Activated CD8-positive, alpha-beta memory T cell treated with anti-CD3 and anti-CD28 coated beads, Interleukin-2, amount 10 ng/mL, durations not matched to agents 7 days and 5 days (primary cell): ENCODE measurements at regions not wholly inside any gene's neighbourhood (a gene's known extent, or its start where the extent isn't known, plus 50 kb on each side); places are given as distances from the start of the nearest gene placed in this dataset.

Experiments
- ATAC-seq: fragments of 150-1000 bp; cut with Tn5 transposase; one replicate; pipeline ENCODE4 v1.10.0; 2021; ENCODE audit warnings: moderate library complexity
- CTCF ChIA-PET: fragments of 350-600 bp; sonication (Branson Sonifier 250); formaldehyde crosslinking; loops from one replicate; lab custom pipeline; 2021; ENCODE audit warnings: antibody characterized with exemption; lab: Charles Lee
- DNase-seq: peaks from one replicate; pipeline ENCODE4 v3.0.0-alpha.2; 2020
- H3K27ac Mint-ChIP-seq: one replicate; pipeline ENCODE4 v1.8.0; 2021; ENCODE audit warnings: mild to moderate bottlenecking, mixed read lengths
- H3K27me3 Mint-ChIP-seq: one replicate; pipeline ENCODE4 v1.8.0; 2021; ENCODE audit warnings: mixed read lengths
- H3K36me3 Mint-ChIP-seq: one replicate; pipeline ENCODE4 v1.8.0; 2021; ENCODE audit warnings: mild to moderate bottlenecking, mixed read lengths
- H3K4me1 Mint-ChIP-seq: one replicate; pipeline ENCODE4 v1.8.0; 2021; ENCODE audit warnings: mixed read lengths
- H3K4me3 Mint-ChIP-seq: one replicate; pipeline ENCODE4 v1.8.0; 2021; ENCODE audit warnings: mild to moderate bottlenecking, moderate library complexity, mixed read lengths
- H3K9me3 Mint-ChIP-seq: one replicate; pipeline ENCODE4 v1.8.0; 2022; ENCODE audit warnings: low read depth, mixed read lengths

- ATAC-seq, result no peak
- H3K27ac Mint-ChIP-seq, result no peak overlapping the region
- peaks cover 4% of the 10 kb centered on the region for H3K9me3 Mint-ChIP-seq
- no peaks in the 10 kb centered on the region for H3K4me1 Mint-ChIP-seq
- H3K27me3 Mint-ChIP-seq, result no peaks in the 10 kb centered on the region
- H3K4me3 Mint-ChIP-seq, result no peak overlapping the region
- DNase-seq, result no peak
- CTCF ChIA-PET, result no interaction called here
- no peaks in the 10 kb centered on the region for H3K36me3 Mint-ChIP-seq
Observed at GRCh38 chr20:12698817-12699216, 310.0 kb upstream of the SPTLC3 start.

DNA sequence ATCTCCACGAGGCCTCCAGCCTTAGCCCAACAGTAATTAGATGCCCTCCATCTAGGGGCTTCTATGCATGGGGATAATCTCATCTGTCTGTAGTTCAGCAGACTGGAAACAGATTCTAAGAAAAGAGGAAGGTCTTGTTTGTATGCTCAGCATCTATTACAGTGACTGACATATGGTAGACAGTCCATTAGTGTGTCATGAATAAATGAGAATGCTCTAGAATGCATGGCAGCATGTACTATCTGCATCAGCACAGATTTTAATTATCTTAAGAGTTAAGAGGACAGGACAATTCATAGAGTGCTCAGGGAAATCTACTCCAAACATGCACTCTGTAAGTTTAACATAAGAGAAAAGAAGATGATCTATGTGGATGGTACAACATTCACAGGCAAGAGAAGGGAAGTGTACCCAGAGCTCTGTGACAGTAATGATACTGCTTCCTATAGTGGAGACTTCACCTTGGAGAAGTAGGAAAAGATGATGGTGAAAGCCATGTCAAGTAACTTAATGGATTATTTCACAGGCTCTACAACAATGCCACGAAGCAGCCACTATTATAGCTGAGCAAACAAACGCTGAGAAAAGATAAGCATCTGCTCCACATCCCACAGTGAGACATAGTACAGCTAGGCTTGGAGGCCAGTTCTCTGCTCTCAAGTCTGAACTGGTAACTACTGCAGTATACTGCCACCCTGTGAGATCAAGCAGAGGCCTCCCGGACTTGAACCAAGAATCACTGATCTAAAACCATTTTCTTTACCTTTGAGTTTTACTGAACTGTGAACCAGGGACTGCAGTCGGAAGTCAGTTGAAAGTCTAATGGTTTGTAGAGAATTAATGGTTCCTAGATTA, 309.2 kb upstream of the SPTLC3 start:
- DNase-seq (no peak), ATAC-seq (no peak)
- Mint-ChIP-seq H3K27me3 (no peaks in the 10 kb centered on the region), H3K27ac (no peak overlapping the region), H3K4me3 (no peak overlapping the region), H3K36me3 (no peaks in the 10 kb centered on the region), H3K9me3 (peaks cover 4% of the 10 kb centered on the region), H3K4me1 (no peaks in the 10 kb centered on the region)
- CTCF ChIA-PET, result no interaction called here

GRCh38 chr20:12700701-12701100, 308.1 kb upstream of the SPTLC3 start:
- Mint-ChIP-seq H3K9me3 (peaks cover 4% of the 10 kb centered on the region), H3K36me3 (no peaks in the 10 kb centered on the region), H3K27me3 (no peaks in the 10 kb centered on the region), H3K27ac (no peak overlapping the region), H3K4me1 (no peaks in the 10 kb centered on the region), H3K4me3 (no peak overlapping the region)
- DNase-seq (no peak), ATAC-seq (no peak)
- CTCF ChIA-PET, result no interaction called here

GRCh38 chr20:12702312-12702711, 306.5 kb upstream of the SPTLC3 start:
- ATAC-seq, result no peak
- Mint-ChIP-seq H3K9me3 (peaks cover 4% of the 10 kb centered on the region), H3K4me3 (no peak overlapping the region), H3K27me3 (no peaks in the 10 kb centered on the region), H3K4me1 (no peaks in the 10 kb centered on the region), H3K27ac (no peak overlapping the region), H3K36me3 (no peaks in the 10 kb centered on the region)
- no peak for DNase-seq
- CTCF ChIA-PET, result no interaction called here

GRCh38 chr20:12715371-12715770, 293.4 kb upstream of the SPTLC3 start:
- Mint-ChIP-seq H3K4me3 (no peak overlapping the region), H3K9me3 (peaks cover 8% of the 10 kb centered on the region), H3K27me3 (no peaks in the 10 kb centered on the region), H3K4me1 (no peaks in the 10 kb centered on the region), H3K36me3 (no peaks in the 10 kb centered on the region), H3K27ac (no peak overlapping the region)
- ATAC-seq, result no peak
- CTCF ChIA-PET, result no interaction called here
- DNase-seq, result no peak

GRCh38 chr20:12715991-12716680, 292.6 kb upstream of the SPTLC3 start:
- peaks cover 12% of the 10 kb centered on the region for H3K9me3 Mint-ChIP-seq
- H3K4me1 Mint-ChIP-seq, result no peaks in the 10 kb centered on the region
- DNase-seq, result no peak
- CTCF ChIA-PET, result no interaction called here
- no peak overlapping the region for H3K4me3 Mint-ChIP-seq
- H3K27me3 Mint-ChIP-seq, result no peaks in the 10 kb centered on the region
- H3K36me3 Mint-ChIP-seq, result no peaks in the 10 kb centered on the region
- no peak for ATAC-seq
- H3K27ac Mint-ChIP-seq, result no peak overlapping the region

- H3K4me1 Mint-ChIP-seq, result no peaks in the 10 kb centered on the region
- H3K27ac Mint-ChIP-seq, result no peak overlapping the region
- DNase-seq, result no peak
- CTCF ChIA-PET, result no interaction called here
- H3K36me3 Mint-ChIP-seq, result no peaks in the 10 kb centered on the region
- no peak for ATAC-seq
- no peak overlapping the region for H3K4me3 Mint-ChIP-seq
- H3K9me3 Mint-ChIP-seq, result peaks cover 13% of the 10 kb centered on the region
- no peaks in the 10 kb centered on the region for H3K27me3 Mint-ChIP-seq
Observed at GRCh38 chr20:12717061-12717460, 291.7 kb upstream of the SPTLC3 start.

DNA sequence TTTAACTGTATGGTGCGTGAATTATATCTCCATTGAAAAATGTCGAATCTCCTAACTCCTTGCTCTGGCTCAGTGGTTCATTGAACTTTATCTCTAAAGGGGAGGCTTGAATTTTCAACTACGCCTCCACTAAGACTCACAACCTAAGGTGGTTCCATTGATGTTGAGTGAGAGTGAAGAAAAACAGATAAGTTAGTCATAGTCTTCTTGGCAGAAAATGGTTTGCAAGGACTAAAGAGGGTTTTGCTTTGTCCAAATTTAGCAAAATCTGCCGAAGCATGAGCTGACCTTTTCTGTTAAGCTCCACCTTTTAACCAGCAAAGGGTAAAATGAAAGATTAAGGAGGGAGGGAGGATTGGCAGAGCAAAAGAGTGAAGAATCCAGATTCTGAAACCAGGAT, 290.2 kb upstream of the SPTLC3 start:
- Mint-ChIP-seq H3K9me3 (peaks cover 16% of the 10 kb centered on the region), H3K27ac (no peak overlapping the region), H3K36me3 (no peaks in the 10 kb centered on the region), H3K4me3 (no peak overlapping the region), H3K4me1 (no peaks in the 10 kb centered on the region), H3K27me3 (no peaks in the 10 kb centered on the region)
- DNase-seq (no peak), ATAC-seq (no peak)
- CTCF ChIA-PET, result no interaction called here

DNA sequence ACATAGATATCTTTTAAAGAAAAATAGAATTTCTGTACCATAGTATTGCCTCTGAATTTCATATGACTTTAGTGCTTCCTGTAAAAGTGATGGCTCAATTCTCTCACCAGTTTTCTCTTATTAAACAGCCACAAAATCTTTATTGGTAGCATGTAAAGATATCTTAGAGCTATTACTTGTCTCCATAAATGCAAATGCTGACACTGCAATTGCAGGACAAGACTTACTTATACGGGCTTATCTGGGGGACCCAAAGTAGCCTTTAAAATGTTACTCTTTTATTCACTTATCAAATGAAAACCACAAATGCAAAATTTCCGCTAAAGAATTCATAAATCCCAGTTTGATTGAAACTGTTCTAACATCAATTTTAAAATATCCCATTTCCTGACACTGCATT, 287.1 kb upstream of the SPTLC3 start:
- CTCF ChIA-PET, result no interaction called here
- no peak overlapping the region for H3K27ac Mint-ChIP-seq
- no peak overlapping the region for H3K4me3 Mint-ChIP-seq
- H3K4me1 Mint-ChIP-seq, result no peaks in the 10 kb centered on the region
- ATAC-seq, result no peak
- H3K27me3 Mint-ChIP-seq, result no peaks in the 10 kb centered on the region
- no peaks in the 10 kb centered on the region for H3K36me3 Mint-ChIP-seq
- H3K9me3 Mint-ChIP-seq, result peaks cover 18% of the 10 kb centered on the region
- DNase-seq, result no peak

DNA sequence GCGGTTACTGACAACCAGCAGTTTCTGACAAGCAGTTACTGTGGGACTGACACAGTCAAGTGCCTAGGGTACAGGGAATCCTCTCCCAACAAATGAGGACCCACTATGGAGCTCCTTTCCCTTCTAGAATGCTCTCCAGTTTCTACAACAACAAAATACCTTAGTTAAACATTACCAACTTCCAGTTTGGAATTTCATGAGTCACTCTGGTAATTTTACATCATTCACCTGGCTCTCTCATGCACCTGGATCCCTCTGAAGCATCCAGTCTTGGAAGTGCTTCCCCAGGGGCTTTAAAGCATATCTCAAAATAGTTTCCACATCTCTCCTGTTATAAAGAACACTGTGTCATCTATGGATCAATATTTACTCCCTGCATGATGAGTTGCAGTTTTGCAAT, 286.7 kb upstream of the SPTLC3 start:
- no peak overlapping the region for H3K27ac Mint-ChIP-seq
- no peaks in the 10 kb centered on the region for H3K36me3 Mint-ChIP-seq
- ATAC-seq (no peak), DNase-seq (no peak)
- H3K27me3 Mint-ChIP-seq, result no peaks in the 10 kb centered on the region
- H3K4me3 Mint-ChIP-seq, result no peak overlapping the region
- CTCF ChIA-PET, result no interaction called here
- no peaks in the 10 kb centered on the region for H3K4me1 Mint-ChIP-seq
- peaks cover 18% of the 10 kb centered on the region for H3K9me3 Mint-ChIP-seq

GRCh38 chr20:12723811-12724210, 285.0 kb upstream of the SPTLC3 start:
- Mint-ChIP-seq H3K36me3 (no peaks in the 10 kb centered on the region), H3K9me3 (peaks cover 18% of the 10 kb centered on the region), H3K4me1 (no peaks in the 10 kb centered on the region), H3K4me3 (no peak overlapping the region), H3K27ac (no peak overlapping the region), H3K27me3 (no peaks in the 10 kb centered on the region)
- ATAC-seq (no peak), DNase-seq (no peak)
- CTCF ChIA-PET, result no interaction called here

GRCh38 chr20:12728782-12729181, 280.0 kb upstream of the SPTLC3 start:
- Mint-ChIP-seq H3K9me3 (peaks cover 5% of the 10 kb centered on the region), H3K4me3 (no peak overlapping the region), H3K27ac (no peak overlapping the region), H3K27me3 (no peaks in the 10 kb centered on the region), H3K36me3 (no peaks in the 10 kb centered on the region), H3K4me1 (no peaks in the 10 kb centered on the region)
- no peak for DNase-seq
- CTCF ChIA-PET, result no interaction called here
- no peak for ATAC-seq

DNA sequence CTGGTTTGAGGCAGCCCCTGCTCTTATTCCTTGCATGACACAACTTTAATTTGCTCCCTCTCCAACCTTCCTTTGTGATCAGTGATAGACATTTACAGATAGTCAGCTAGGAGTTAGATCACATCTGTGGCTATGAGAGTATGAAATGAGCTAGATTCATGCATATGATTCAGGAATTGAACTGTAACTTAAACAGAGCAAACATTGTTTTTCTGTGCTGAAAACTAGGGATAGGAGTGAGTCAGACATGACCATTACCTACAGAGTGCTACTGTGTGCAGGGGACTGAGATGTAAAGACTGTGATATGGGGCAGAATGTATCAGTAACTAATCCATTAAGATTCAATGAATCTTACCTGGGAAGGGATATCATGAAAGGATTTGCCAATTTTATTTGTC, 279.4 kb upstream of the SPTLC3 start:
- Mint-ChIP-seq H3K27me3 (no peaks in the 10 kb centered on the region), H3K4me3 (no peak overlapping the region), H3K27ac (no peak overlapping the region), H3K4me1 (no peaks in the 10 kb centered on the region), H3K9me3 (peaks cover 3% of the 10 kb centered on the region), H3K36me3 (no peaks in the 10 kb centered on the region)
- no peak for ATAC-seq
- CTCF ChIA-PET, result no interaction called here
- no peak for DNase-seq

GRCh38 chr20:12733811-12734210, 275.0 kb upstream of the SPTLC3 start:
- ATAC-seq (no peak), DNase-seq (no peak)
- Mint-ChIP-seq H3K4me3 (no peak overlapping the region), H3K27ac (no peak overlapping the region), H3K36me3 (no peaks in the 10 kb centered on the region), H3K27me3 (no peaks in the 10 kb centered on the region), H3K4me1 (no peaks in the 10 kb centered on the region), H3K9me3 (peaks cover 5% of the 10 kb centered on the region)
- CTCF ChIA-PET, result no interaction called here
